Activated T-helper 1 cell treated with anti-CD3 and anti-CD28 coated beads, Interleukin-12 subunit alpha, Interleukin-12 subunit beta, Interleukin-2, Interleukin-4 antibody, amounts not matched to agents 30 ng/mL and 10 ng/mL and 1 ng/mL, durations not matched to agents 14 hours and 24 hours and 36 hours (primary cell): ENCODE measurements at regions not wholly inside any gene's neighbourhood (a gene's known extent, or its start where the extent isn't known, plus 50 kb on each side); places are given as distances from the start of the nearest gene placed in this dataset.

Experiments used
- DNase-seq: peaks from one replicate; pipeline ENCODE4 v3.0.0; 2021; ENCODE audit warnings: low spot score
- H3K27ac Mint-ChIP-seq: one replicate; pipeline ENCODE4 v1.8.0; 2021; ENCODE audit warnings: mild to moderate bottlenecking, mixed read lengths
- H3K27me3 Mint-ChIP-seq: one replicate; pipeline ENCODE4 v1.8.0; 2022; ENCODE audit warnings: mild to moderate bottlenecking, moderate library complexity, mixed read lengths; ENCODE audit not compliant: insufficient read depth
- H3K36me3 Mint-ChIP-seq: one replicate; pipeline ENCODE4 v1.8.0; 2021; ENCODE audit warnings: low read depth, mixed read lengths
- H3K4me1 Mint-ChIP-seq: one replicate; pipeline ENCODE4 v1.8.0; 2021; ENCODE audit warnings: low read depth, mixed read lengths
- H3K4me3 Mint-ChIP-seq: one replicate; pipeline ENCODE4 v1.8.0; 2021; ENCODE audit warnings: mild to moderate bottlenecking, moderate library complexity, mixed read lengths
- H3K9me3 Mint-ChIP-seq: one replicate; pipeline ENCODE4 v1.8.0; 2021; ENCODE audit warnings: mixed read lengths
- intact Hi-C: fragments of 100-400 bp; cut with micrococcal nuclease; formaldehyde crosslinking; loops from one replicate; pipeline ENCODE4 v1.15.1; 2024

GRCh38 chr13:87356314-87356713, 314.9 kb upstream of the SLITRK5 start:
- Mint-ChIP-seq H3K4me1 (no peaks in the 10 kb centered on the region), H3K4me3 (no peak overlapping the region), H3K27ac (no peak overlapping the region), H3K27me3 (no peaks in the 10 kb centered on the region), H3K36me3 (no peaks in the 10 kb centered on the region), H3K9me3 (peaks cover 11% of the 10 kb centered on the region)
- intact Hi-C loops, result no loop called here
- no peak for DNase-seq

GRCh38 chr13:87358319-87358718, 312.9 kb upstream of the SLITRK5 start:
- no peaks in the 10 kb centered on the region for H3K36me3 Mint-ChIP-seq
- intact Hi-C loops, result no loop called here
- H3K4me3 Mint-ChIP-seq, result no peak overlapping the region
- no peak overlapping the region for H3K27ac Mint-ChIP-seq
- DNase-seq, result no peak
- H3K4me1 Mint-ChIP-seq, result no peaks in the 10 kb centered on the region
- H3K27me3 Mint-ChIP-seq, result no peaks in the 10 kb centered on the region
- H3K9me3 Mint-ChIP-seq, result peaks cover 11% of the 10 kb centered on the region

- intact Hi-C loops, result no loop called here
Measured at GRCh38 chr13:87361216-87361615, 310.0 kb upstream of the SLITRK5 start.

GRCh38 chr13:87368639-87369038, 302.5 kb upstream of the SLITRK5 start:
- Mint-ChIP-seq H3K36me3 (no peaks in the 10 kb centered on the region), H3K4me3 (no peak overlapping the region), H3K4me1 (no peaks in the 10 kb centered on the region), H3K9me3 (peaks cover 13% of the 10 kb centered on the region), H3K27ac (no peak overlapping the region), H3K27me3 (no peaks in the 10 kb centered on the region)
- intact Hi-C loops, result no loop called here
- DNase-seq, result no peak

More at GRCh38 chr13:87361216-87361615, 310.0 kb upstream of the SLITRK5 start:
- Mint-ChIP-seq H3K9me3 (peaks cover 1% of the 10 kb centered on the region), H3K4me3 (no peak overlapping the region), H3K27ac (no peak overlapping the region), H3K4me1 (no peaks in the 10 kb centered on the region), H3K27me3 (no peaks in the 10 kb centered on the region), H3K36me3 (no peaks in the 10 kb centered on the region)
- no peak for DNase-seq

- Mint-ChIP-seq H3K36me3 (no peaks in the 10 kb centered on the region), H3K27me3 (no peaks in the 10 kb centered on the region), H3K27ac (no peak overlapping the region), H3K4me1 (no peaks in the 10 kb centered on the region), H3K9me3 (peaks cover 9% of the 10 kb centered on the region), H3K4me3 (no peak overlapping the region)
- intact Hi-C loops, result no loop called here
- DNase-seq, result no peak
Measured at GRCh38 chr13:87376081-87376480, 295.1 kb upstream of the SLITRK5 start.

- Mint-ChIP-seq H3K36me3 (no peaks in the 10 kb centered on the region), H3K27ac (no peak overlapping the region), H3K4me3 (no peak overlapping the region), H3K9me3 (peaks cover 15% of the 10 kb centered on the region), H3K27me3 (no peaks in the 10 kb centered on the region), H3K4me1 (no peaks in the 10 kb centered on the region)
- intact Hi-C loops, result no loop called here
- no peak for DNase-seq
Measured at GRCh38 chr13:87384099-87384498, 287.1 kb upstream of the SLITRK5 start.

GRCh38 chr13:87393358-87393757, 277.8 kb upstream of the SLITRK5 start:
- intact Hi-C loops, result no loop called here
- Mint-ChIP-seq H3K27ac (no peak overlapping the region), H3K9me3 (peaks cover 7% of the 10 kb centered on the region), H3K4me1 (no peaks in the 10 kb centered on the region), H3K4me3 (no peak overlapping the region), H3K36me3 (no peaks in the 10 kb centered on the region), H3K27me3 (no peaks in the 10 kb centered on the region)
- DNase-seq, result no peak

GRCh38 chr13:87398047-87398446, 273.1 kb upstream of the SLITRK5 start:
- DNase-seq, result no peak
- intact Hi-C loops, result no loop called here
- no peaks in the 10 kb centered on the region for H3K9me3 Mint-ChIP-seq
- no peaks in the 10 kb centered on the region for H3K36me3 Mint-ChIP-seq
- no peak overlapping the region for H3K4me3 Mint-ChIP-seq
- no peak overlapping the region for H3K27ac Mint-ChIP-seq
- no peaks in the 10 kb centered on the region for H3K27me3 Mint-ChIP-seq
- no peaks in the 10 kb centered on the region for H3K4me1 Mint-ChIP-seq

GRCh38 chr13:87403748-87404432, 267.3 kb upstream of the SLITRK5 start:
- no peaks in the 10 kb centered on the region for H3K4me1 Mint-ChIP-seq
- H3K36me3 Mint-ChIP-seq, result no peaks in the 10 kb centered on the region
- no peak overlapping the region for H3K4me3 Mint-ChIP-seq
- no peak overlapping the region for H3K27ac Mint-ChIP-seq
- intact Hi-C loops, result no loop called here
- H3K9me3 Mint-ChIP-seq, result peaks cover 3% of the 10 kb centered on the region
- no peak for DNase-seq
- H3K27me3 Mint-ChIP-seq, result no peaks in the 10 kb centered on the region

GRCh38 chr13:87426742-87427141, 244.4 kb upstream of the SLITRK5 start:
- Mint-ChIP-seq H3K27ac (no peak overlapping the region), H3K36me3 (no peaks in the 10 kb centered on the region), H3K4me3 (no peak overlapping the region), H3K27me3 (no peaks in the 10 kb centered on the region), H3K9me3 (peaks cover 6% of the 10 kb centered on the region), H3K4me1 (no peaks in the 10 kb centered on the region)
- no peak for DNase-seq
- intact Hi-C loops, result no loop called here

GRCh38 chr13:87444135-87444534, 227.0 kb upstream of the SLITRK5 start:
- H3K4me3 Mint-ChIP-seq, result no peak overlapping the region
- H3K27me3 Mint-ChIP-seq, result no peaks in the 10 kb centered on the region
- H3K4me1 Mint-ChIP-seq, result no peaks in the 10 kb centered on the region
- no peak for DNase-seq
- intact Hi-C loops, result no loop called here
- H3K27ac Mint-ChIP-seq, result no peak overlapping the region
- H3K9me3 Mint-ChIP-seq, result peaks cover 8% of the 10 kb centered on the region
- H3K36me3 Mint-ChIP-seq, result no peaks in the 10 kb centered on the region

GRCh38 chr13:87452281-87452680, 218.9 kb upstream of the SLITRK5 start:
- DNase-seq, result no peak
- no peak overlapping the region for H3K4me3 Mint-ChIP-seq
- intact Hi-C loops, result no loop called here
- H3K27ac Mint-ChIP-seq, result no peak overlapping the region
- peaks cover 4% of the 10 kb centered on the region for H3K9me3 Mint-ChIP-seq
- H3K27me3 Mint-ChIP-seq, result no peaks in the 10 kb centered on the region
- H3K4me1 Mint-ChIP-seq, result no peaks in the 10 kb centered on the region
- no peaks in the 10 kb centered on the region for H3K36me3 Mint-ChIP-seq

- H3K27ac Mint-ChIP-seq, result no peak overlapping the region
- intact Hi-C loops, result no loop called here
- no peak for DNase-seq
Measured at GRCh38 chr13:87453244-87453643, 217.9 kb upstream of the SLITRK5 start.

GRCh38 chr13:87459419-87459818, 211.8 kb upstream of the SLITRK5 start:
- intact Hi-C loops, result no loop called here
- peaks cover 3% of the 10 kb centered on the region for H3K9me3 Mint-ChIP-seq
- H3K27me3 Mint-ChIP-seq, result no peaks in the 10 kb centered on the region
- no peak overlapping the region for H3K4me3 Mint-ChIP-seq
- no peak for DNase-seq
- no peak overlapping the region for H3K27ac Mint-ChIP-seq
- no peaks in the 10 kb centered on the region for H3K36me3 Mint-ChIP-seq
- no peaks in the 10 kb centered on the region for H3K4me1 Mint-ChIP-seq

More at GRCh38 chr13:87453244-87453643, 217.9 kb upstream of the SLITRK5 start:
- Mint-ChIP-seq H3K9me3 (peaks cover 3% of the 10 kb centered on the region), H3K36me3 (no peaks in the 10 kb centered on the region), H3K27me3 (no peaks in the 10 kb centered on the region), H3K4me3 (no peak overlapping the region), H3K4me1 (no peaks in the 10 kb centered on the region)
